Transverse colon (tissue), 3 donors: ENCODE measurements at regions not wholly inside any gene's neighbourhood (a gene's known extent, or its start where the extent isn't known, plus 50 kb on each side); places are given as distances from the start of the nearest gene placed in this dataset.

Experiments used
- CTCF ChIP-seq, 5 experiments: fragments of 200-600 bp in 3 of 5; fragments of 450-650 bp in 2 of 5; sonication (generic) in 3 of 5; IDR thresholded peaks; 1 replicate in 2 of 5; 2 replicates in 3 of 5; pipeline ENCODE4 v1.5.1; 2016 to 2017; ENCODE audit warnings: antibody characterized with exemption in 5 of 5, inconsistent platforms in 3 of 5, mild to moderate bottlenecking in 2 of 5, moderate library complexity in 1 of 5
- POLR2A ChIP-seq: fragments of 450-650 bp; IDR thresholded peaks from one replicate; pipeline ENCODE4 v1.6.1; 2016; ENCODE audit warnings: antibody characterized with exemption, mild to moderate bottlenecking, moderate library complexity

DNA sequence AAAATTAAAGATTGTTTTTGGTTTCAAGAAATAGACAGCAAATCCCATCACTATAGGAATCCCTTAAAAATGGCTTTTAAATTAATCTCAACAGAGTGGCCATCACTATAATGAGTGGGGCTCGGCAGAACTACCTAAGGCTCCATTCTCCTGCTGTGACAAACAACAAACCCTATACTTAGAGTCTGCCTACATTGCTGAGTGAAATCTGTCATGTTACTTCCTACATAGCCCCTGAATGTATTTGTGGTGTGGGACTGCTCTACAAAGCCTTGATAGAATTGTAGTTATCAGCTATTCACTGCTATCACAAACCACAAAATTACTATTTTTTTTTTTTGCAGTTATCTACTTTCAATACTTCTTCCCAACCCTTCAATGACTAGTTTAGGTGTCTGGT is 538.7 kb upstream of the ATXN7L3B start:
- no peak for TF ChIP-seq CTCF (IDR thresholded peaks at IDR 0.05)
- TF ChIP-seq POLR2A: no peak
